IMR-90 (cell line): ENCODE measurements at regions not wholly inside any gene's neighbourhood (a gene's known extent, or its start where the extent isn't known, plus 50 kb on each side); places are given as distances from the start of the nearest gene placed in this dataset.

Source experiments
- ATAC-seq: fragments of 200-7000 bp; cut with Tn5 transposase; 2 replicates; pipeline ENCODE4 v1.9.1; 2020; ENCODE audit warnings: low read depth, mild to moderate bottlenecking, moderate library complexity
- BruUV-seq: library from RNA; stranded (reverse); fragments of 400-500 nt; replicated peaks from 2 replicates; lab custom pipeline; 2021; lab: Mats Ljungman, UMichigan
- CTCF ChIA-PET: fragments of 300-600 bp; formaldehyde crosslinking; extraction: SDS; loops from one replicate; lab custom pipeline; 2021; ENCODE audit warnings: antibody characterized with exemption; lab: Yijun Ruan, JAX
- POLR2A ChIA-PET: fragments of 300-600 bp; sonication (Branson Sonifier 250); formaldehyde crosslinking; loops from one replicate; lab custom pipeline; 2022; ENCODE audit warnings: antibody characterized with exemption; ENCODE audit not compliant: unreplicated experiment; lab: Charles Lee
- DNase-seq: peaks from one replicate; pipeline ENCODE4 v3.0.0; 2013
- H2AFZ ChIP-seq: replicated peaks from 2 replicates; pipeline ENCODE3; 2013; ENCODE audit warnings: low read length, mild to moderate bottlenecking; ENCODE audit not compliant: poor library complexity
- H2AK5ac ChIP-seq: 2 replicates; pipeline ENCODE4 v1.6.1; 2013; ENCODE audit warnings: low read depth, low read length, inconsistent platforms
- H2AK9ac ChIP-seq: replicated peaks from 2 replicates; pipeline ENCODE3; 2013; ENCODE audit warnings: mild to moderate bottlenecking, low read depth, low read length, moderate library complexity; ENCODE audit not compliant: poor library complexity
- H2BK120ac ChIP-seq: 2 replicates; pipeline ENCODE4 v1.6.1; 2013; ENCODE audit warnings: low read depth, low read length, inconsistent platforms
- H2BK15ac ChIP-seq: 3 replicates; pipeline ENCODE4 v1.6.1; 2013; ENCODE audit warnings: low read depth, low read length, inconsistent platforms
- H2BK20ac ChIP-seq: 2 replicates; pipeline ENCODE4 v1.6.1; 2013; ENCODE audit warnings: low read depth, mild to moderate bottlenecking, inconsistent platforms, low read length, moderate library complexity
- H2BK5ac ChIP-seq: 2 replicates; pipeline ENCODE4 v1.6.1; 2013; ENCODE audit warnings: mild to moderate bottlenecking, low read depth, low read length, inconsistent platforms; ENCODE audit not compliant: poor library complexity, severe bottlenecking
- H3K14ac ChIP-seq: replicated peaks from 2 replicates; pipeline ENCODE4 v1.6.1; 2013; ENCODE audit warnings: low read depth, low read length, inconsistent platforms
- H3K18ac ChIP-seq: 2 replicates; pipeline ENCODE4 v1.6.1; 2013; ENCODE audit warnings: low read depth, low read length, control low read depth
- H3K23ac ChIP-seq: 2 replicates; pipeline ENCODE4 v1.6.1; 2013; ENCODE audit warnings: low read depth, low read length, inconsistent platforms
- H3K27ac ChIP-seq: 2 replicates; pipeline ENCODE4 v1.5.1; 2013; ENCODE audit warnings: mild to moderate bottlenecking, control low read depth, low read length; ENCODE audit not compliant: insufficient read depth
- H3K27me3 ChIP-seq: 2 replicates; pipeline ENCODE4 v1.6.1; 2013; ENCODE audit warnings: low read length; ENCODE audit not compliant: control insufficient read depth, insufficient read depth
- H3K36me3 ChIP-seq: 2 replicates; pipeline ENCODE4 v1.6.1; 2013; ENCODE audit warnings: low read length, mixed read lengths; ENCODE audit not compliant: control insufficient read depth, insufficient read depth
- H3K4ac ChIP-seq: 2 replicates; pipeline ENCODE4 v1.6.1; 2013; ENCODE audit warnings: low read depth, low read length, inconsistent platforms
- H3K4me1 ChIP-seq: 2 replicates; pipeline ENCODE4 v1.6.1; 2013; ENCODE audit warnings: low read length, mixed read lengths; ENCODE audit not compliant: control insufficient read depth, insufficient read depth
- H3K4me2 ChIP-seq: 2 replicates; pipeline ENCODE4 v1.6.1; 2013; ENCODE audit warnings: low read depth, mild to moderate bottlenecking, control low read depth, low read length, moderate library complexity
- H3K4me3 ChIP-seq: 2 replicates; pipeline ENCODE4 v1.5.1; 2013; ENCODE audit warnings: low read depth, mild to moderate bottlenecking, control low read depth, low read length, moderate library complexity; ENCODE audit not compliant: insufficient read depth
- H3K56ac ChIP-seq: 2 replicates; pipeline ENCODE4 v1.6.1; 2013; ENCODE audit warnings: low read length, inconsistent platforms; ENCODE audit not compliant: insufficient read depth; ENCODE audit errors: extremely low read depth
- H3K79me1 ChIP-seq, 2 experiments: 2 replicates each; pipeline ENCODE4 v1.6.1; 2013; ENCODE audit warnings: low read length in 2 of 2, inconsistent platforms in 1 of 2, low read depth in 1 of 2
- H3K9ac ChIP-seq: 2 replicates; pipeline ENCODE4 v1.6.1; 2013; ENCODE audit warnings: low read depth, low read length, control low read depth
- H3K9me1 ChIP-seq: 2 replicates; pipeline ENCODE4 v1.6.1; 2013; ENCODE audit warnings: low read length, inconsistent platforms; ENCODE audit not compliant: insufficient read depth
- H3K9me3 ChIP-seq: 2 replicates; pipeline ENCODE4 v1.6.1; 2013; ENCODE audit warnings: low read length; ENCODE audit not compliant: control insufficient read depth, insufficient read depth
- H4K20me1 ChIP-seq: 2 replicates; pipeline ENCODE4 v1.6.1; 2013; ENCODE audit warnings: low read length, inconsistent platforms; ENCODE audit not compliant: insufficient read depth
- H4K5ac ChIP-seq: 2 replicates; pipeline ENCODE4 v1.6.1; 2013; ENCODE audit warnings: mild to moderate bottlenecking, low read depth, low read length, control low read depth
- H4K8ac ChIP-seq, 2 experiments: 2 replicates each; pipeline ENCODE4 v1.6.1; 2013; ENCODE audit warnings: low read depth in 2 of 2, low read length in 2 of 2, control low read depth in 1 of 2, inconsistent platforms in 1 of 2
- H4K91ac ChIP-seq: 2 replicates; pipeline ENCODE4 v1.6.1; 2013; ENCODE audit warnings: low read depth, low read length, inconsistent platforms; ENCODE audit not compliant: insufficient read depth
- CEBPB ChIP-seq: IDR thresholded peaks from 2 replicates; pipeline ENCODE4 v1.6.1; 2012; ENCODE audit warnings: low read depth, low read length, improper control_type of control experiment
- CHD1 ChIP-seq: IDR thresholded peaks from 2 replicates; pipeline ENCODE4 v1.6.1; 2012; ENCODE audit warnings: low read depth, low read length, improper control_type of control experiment
- FOS ChIP-seq: fragments of 150-350 bp; IDR thresholded peaks from 2 replicates; pipeline ENCODE4 v1.6.1; 2016; ENCODE audit warnings: low read depth, low read length
- MAFK ChIP-seq: IDR thresholded peaks from 2 replicates; pipeline ENCODE4 v1.6.1; 2012; ENCODE audit warnings: low read depth, low read length, improper control_type of control experiment
- NFE2L2 ChIP-seq: fragments of 150-350 bp; IDR thresholded peaks from 2 replicates; pipeline ENCODE4 v1.6.1; 2016; ENCODE audit warnings: low read depth, mild to moderate bottlenecking, low read length
- RFX5 ChIP-seq: IDR thresholded peaks from 2 replicates; pipeline ENCODE4 v1.8.0; 2012; ENCODE audit warnings: low read depth, mild to moderate bottlenecking, low read length, moderate library complexity
- dilution Hi-C: fragments of 300-500 bp; cut with HindIII; formaldehyde crosslinking; loops from one replicate; pipeline ENCODE4 v1.14.3; 2018; ENCODE audit warnings: low sequenced_read_pairs; ENCODE audit not compliant: unreplicated experiment
- in situ Hi-C: fragments of 300-500 bp; cut with MboI; formaldehyde crosslinking; loops from 3 replicates; pipeline ENCODE4 v1.14.3; 2019; ENCODE audit warnings: low sequenced_read_pairs, inconsistent platforms, mixed read lengths
- intact Hi-C: fragments of 100-400 bp; cut with micrococcal nuclease; formaldehyde crosslinking; loops from 2 replicates; pipeline ENCODE4 v1.10.0; 2022
- TF ChIP-seq, protein P1 (sequence below): fragments of 150-350 bp; IDR thresholded peaks from 2 replicates; pipeline ENCODE4 v1.6.1; 2016; ENCODE audit warnings: low read depth, mild to moderate bottlenecking, low read length, moderate library complexity, borderline replicate concordance

DNA sequence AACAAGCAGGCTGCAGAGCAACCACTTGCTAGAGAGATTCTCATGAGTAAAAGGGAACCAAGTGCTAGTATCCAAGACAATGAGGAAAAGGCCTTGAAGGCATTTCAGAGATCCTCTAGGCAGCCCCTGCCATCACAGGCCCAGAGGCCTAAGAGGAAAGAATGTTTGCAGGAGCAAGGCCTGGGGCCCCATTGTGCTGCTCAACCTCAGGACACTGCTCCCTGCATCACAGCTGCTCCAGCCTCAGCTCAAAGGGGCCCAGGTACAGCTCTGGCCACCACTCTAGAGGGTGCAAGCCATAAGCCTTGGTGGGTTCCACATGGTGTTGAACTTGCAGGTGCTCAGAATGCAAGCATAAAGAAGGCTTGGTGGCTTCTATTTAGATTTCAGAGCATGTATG lies 243.0 kb upstream of the RPL38 start:
- Histone ChIP-seq H3K4me2 (no peak overlapping the region), H2BK20ac (no peak overlapping the region), H2BK5ac (no peak overlapping the region), H3K23ac (no peak overlapping the region), H2BK15ac (no peak overlapping the region), H3K36me3 (no peaks in the 10 kb centered on the region), H3K4ac (no peak overlapping the region), H3K14ac (no peak overlapping the region), H3K79me1 (no peaks in the 10 kb centered on the region), H3K27ac (no peak overlapping the region), H4K20me1 (no peaks in the 10 kb centered on the region), H2AK9ac (no peak overlapping the region), H4K8ac (no peak overlapping the region), H3K4me1 (no peaks in the 10 kb centered on the region), H3K4me3 (no peak overlapping the region), H2AFZ (no peak overlapping the region), H4K91ac (no peak overlapping the region), H3K9me3 (peaks cover 27% of the 10 kb centered on the region), H3K9me1 (no peaks in the 10 kb centered on the region), H2AK5ac (no peak overlapping the region), H3K27me3 (no peaks in the 10 kb centered on the region), H3K18ac (no peak overlapping the region), H4K5ac (no peak overlapping the region), H3K9ac (no peak overlapping the region), H2BK120ac (no peak overlapping the region), H3K56ac (no peak overlapping the region)
- ChIA-PET CTCF (no interaction called here), POLR2A (no interaction called here)
- dilution Hi-C loops = no loop called here
- intact Hi-C loops = no loop called here
- no TSS peak for BruUV-seq
- DNase-seq (no peak), ATAC-seq (no peak)
- in situ Hi-C loops = loop anchor here (25.0 kb wide), 1 partner anchor 152 kb away; no protein-coding TSS in a partner anchor
- TF ChIP-seq FOS (no peak), CEBPB (no peak), RFX5 (no peak), CHD1 (no peak), NFE2L2 (no peak), MAFK (no peak)
- TF ChIP-seq, protein P1, sequence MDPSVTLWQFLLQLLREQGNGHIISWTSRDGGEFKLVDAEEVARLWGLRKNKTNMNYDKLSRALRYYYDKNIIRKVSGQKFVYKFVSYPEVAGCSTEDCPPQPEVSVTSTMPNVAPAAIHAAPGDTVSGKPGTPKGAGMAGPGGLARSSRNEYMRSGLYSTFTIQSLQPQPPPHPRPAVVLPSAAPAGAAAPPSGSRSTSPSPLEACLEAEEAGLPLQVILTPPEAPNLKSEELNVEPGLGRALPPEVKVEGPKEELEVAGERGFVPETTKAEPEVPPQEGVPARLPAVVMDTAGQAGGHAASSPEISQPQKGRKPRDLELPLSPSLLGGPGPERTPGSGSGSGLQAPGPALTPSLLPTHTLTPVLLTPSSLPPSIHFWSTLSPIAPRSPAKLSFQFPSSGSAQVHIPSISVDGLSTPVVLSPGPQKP = no peak
